Endothelial cell of umbilical vein (primary cell): ENCODE measurements at regions not wholly inside any gene's neighbourhood (a gene's known extent, or its start where the extent isn't known, plus 50 kb on each side); places are given as distances from the start of the nearest gene placed in this dataset.

ENCODE experiments used
- CTCF ChIP-seq, 2 donors: IDR thresholded peaks; 1 replicate in 1 of 2; 2 replicates in 1 of 2; pipeline ENCODE4 v1.5.1; 2011; ENCODE audit warnings: low read length in 2 of 2, mild to moderate bottlenecking in 2 of 2, moderate library complexity in 2 of 2, control low read depth in 1 of 2, inconsistent platforms in 1 of 2, low read depth in 1 of 2; ENCODE audit not compliant: insufficient read depth in 1 of 2; ENCODE audit errors: extremely low read depth in 1 of 2
- FOS ChIP-seq: IDR thresholded peaks from 2 replicates; pipeline ENCODE4 v1.6.1; 2011; ENCODE audit warnings: mild to moderate bottlenecking, low read length, moderate library complexity, borderline replicate concordance; ENCODE audit not compliant: insufficient read depth
- GATA2 ChIP-seq: IDR thresholded peaks from 2 replicates; pipeline ENCODE4 v1.7.0; 2011; ENCODE audit warnings: low read depth, mild to moderate bottlenecking, moderate library complexity, mixed read lengths, low read length; ENCODE audit not compliant: insufficient read length, insufficient read depth
- JUN ChIP-seq: IDR thresholded peaks from 2 replicates; pipeline ENCODE4 v1.6.1; 2011; ENCODE audit warnings: borderline replicate concordance, low read depth; ENCODE audit not compliant: insufficient read length, insufficient read depth
- MAX ChIP-seq: IDR thresholded peaks from 2 replicates; pipeline ENCODE4 v1.6.1; 2011; ENCODE audit not compliant: insufficient read depth, insufficient read length
- MYC ChIP-seq: IDR thresholded peaks from one replicate; pipeline ENCODE4 v1.6.1; 2011; ENCODE audit warnings: mild to moderate bottlenecking, low read depth, low read length
- POLR2A ChIP-seq: IDR thresholded peaks from 2 replicates; pipeline ENCODE4 v1.6.1; 2012; ENCODE audit warnings: low read depth, mild to moderate bottlenecking, control low read depth, low read length
- POLR2AphosphoS5 ChIP-seq: IDR thresholded peaks from 2 replicates; pipeline ENCODE4 v1.6.1; 2012; ENCODE audit warnings: low read depth, mild to moderate bottlenecking, control low read depth, low read length, moderate library complexity; ENCODE audit not compliant: insufficient read depth

- no peak for TF ChIP-seq CTCF (IDR thresholded peaks at IDR 0.05; ENCODE audit: extremely low read depth in 1 of 2, insufficient read depth in 1 of 2, low read depth in 1 of 2, low read length in 2 of 2)
- no peak for TF ChIP-seq MYC
- no peak for TF ChIP-seq POLR2A
- TF ChIP-seq GATA2 = no peak
- no peak for TF ChIP-seq JUN
- TF ChIP-seq MAX = no peak
- no peak for TF ChIP-seq POLR2AphosphoS5
- TF ChIP-seq FOS = no peak
Measured at GRCh38 chr18:55092166-55092565, 132.9 kb upstream of the CCDC68 start.
